ENCODE measurements at regions not wholly inside any gene's neighbourhood (a gene's known extent, or its start where the extent isn't known, plus 50 kb on each side); places are given as distances from the start of the nearest gene placed in this dataset.

GRCh38 chr3:38925351-38925750 is 109.3 kb upstream of the SCN10A start:
- CTCF ChIA-PET (ENCODE audit: low intra/inter-chr PET ratio, low total read pairs): no interaction called here
- FAIRE-seq: no peak

GRCh38 chr3:38916706-38917105 is 100.7 kb upstream of the SCN10A start:
- Histone ChIP-seq H4K20me1 (ENCODE audit: insufficient read depth, low read length) (no peaks in the 10 kb centered on the region), H3K27ac (ENCODE audit: extremely low read length, insufficient read depth, low read length) (no peak overlapping the region), H3K79me2 (ENCODE audit: insufficient read depth, low read length) (no peaks in the 10 kb centered on the region), H3K4me2 (ENCODE audit: low read depth, low read length) (no peak overlapping the region), H3K9me3 (ENCODE audit: low read length) (no peaks in the 10 kb centered on the region), H3K4me3 (replicated peaks in 1 of 3; ENCODE audit: insufficient read depth in 1 of 3, low read depth in 2 of 3, low read length in 3 of 3) (no peak overlapping the region), H3K9ac (ENCODE audit: insufficient read depth, low read depth, low read length) (no peak overlapping the region), H3K27me3 (ENCODE audit: control insufficient read depth in 1 of 2, insufficient read depth in 2 of 2, low read length in 2 of 2) (no peaks in the 10 kb centered on the region), H3K36me3 (replicated peaks in 1 of 2; ENCODE audit: control insufficient read depth in 1 of 2, insufficient read depth in 2 of 2, low read length in 2 of 2) (no peaks in the 10 kb centered on the region), H3K4me1 (ENCODE audit: insufficient read depth, low read length) (no peaks in the 10 kb centered on the region), H2AFZ (ENCODE audit: low read length) (no peak overlapping the region)
- WGBS (ENCODE audit: low lambda C conversion rate): 0% methylated on average over 1 of the region's 1 CpG
- TF ChIP-seq EEA1 (CRISPR knock-in tag; IDR thresholded peaks at IDR 0.05; ENCODE audit: borderline replicate concordance) (no peak), KDM5A (IDR thresholded peaks at IDR 0.05; ENCODE audit: borderline replicate concordance, low read length) (no peak), XBP1 (CRISPR knock-in tag; IDR thresholded peaks at IDR 0.05) (no peak)
- TF ChIP-seq, protein P1, sequence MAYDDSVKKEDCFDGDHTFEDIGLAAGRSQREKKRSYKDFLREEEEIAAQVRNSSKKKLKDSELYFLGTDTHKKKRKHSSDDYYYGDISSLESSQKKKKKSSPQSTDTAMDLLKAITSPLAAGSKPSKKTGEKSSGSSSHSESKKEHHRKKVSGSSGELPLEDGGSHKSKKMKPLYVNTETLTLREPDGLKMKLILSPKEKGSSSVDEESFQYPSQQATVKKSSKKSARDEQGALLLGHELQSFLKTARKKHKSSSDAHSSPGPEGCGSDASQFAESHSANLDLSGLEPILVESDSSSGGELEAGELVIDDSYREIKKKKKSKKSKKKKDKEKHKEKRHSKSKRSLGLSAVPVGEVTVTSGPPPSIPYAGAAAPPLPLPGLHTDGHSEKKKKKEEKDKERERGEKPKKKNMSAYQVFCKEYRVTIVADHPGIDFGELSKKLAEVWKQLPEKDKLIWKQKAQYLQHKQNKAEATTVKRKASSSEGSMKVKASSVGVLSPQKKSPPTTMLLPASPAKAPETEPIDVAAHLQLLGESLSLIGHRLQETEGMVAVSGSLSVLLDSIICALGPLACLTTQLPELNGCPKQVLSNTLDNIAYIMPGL (CRISPR knock-in tag; IDR thresholded peaks at IDR 0.05; ENCODE audit: borderline replicate concordance in 1 of 2, low read depth in 1 of 2): no peak
- in situ Hi-C loops (cut with HindIII; ENCODE audit: extremely low pct_ligation_motif_present, low pct_unique_long_range_greater_than_20kb) (no loop called here), intact Hi-C loops (cut with micrococcal nuclease; ENCODE audit: unreplicated experiment) (no loop called here)
- CTCF ChIA-PET (ENCODE audit: low intra/inter-chr PET ratio, low total read pairs): no interaction called here
- POLR2A ChIA-PET: no interaction called here
- DNase-seq (ENCODE audit: low spot score) (no peak), FAIRE-seq (no peak), ATAC-seq (no peak)
- no TSS peak for BruUV-seq (replicated peaks)

More at GRCh38 chr3:38925351-38925750, 109.3 kb upstream of the SCN10A start:
- POLR2A ChIA-PET: no interaction called here
- no peak overlapping the region for H2AFZ ChIP-seq (ENCODE audit: low read length)
- no peaks in the 10 kb centered on the region; a peak in 1 of 5 replicates for H3K27me3 ChIP-seq (ENCODE audit: control insufficient read depth in 1 of 2, insufficient read depth in 2 of 2, low read length in 2 of 2)
- H3K4me1 ChIP-seq (ENCODE audit: insufficient read depth, low read length): peaks cover 12% of the 10 kb centered on the region; the same call in 1 of the 2 replicates
- intact Hi-C loops (cut with micrococcal nuclease; ENCODE audit: unreplicated experiment): no loop called here
- H3K36me3 ChIP-seq (replicated peaks in 1 of 2; ENCODE audit: control insufficient read depth in 1 of 2, insufficient read depth in 2 of 2, low read length in 2 of 2): no peaks in the 10 kb centered on the region
- TF ChIP-seq ARNT2 (CRISPR knock-in tag; IDR thresholded peaks at IDR 0.05; ENCODE audit: low read depth): no peak
- in situ Hi-C loops (cut with HindIII; ENCODE audit: extremely low pct_ligation_motif_present, low pct_unique_long_range_greater_than_20kb): no loop called here
- no peak overlapping the region for H3K4me2 ChIP-seq (ENCODE audit: low read depth, low read length)
- no peak overlapping the region for H3K9ac ChIP-seq (ENCODE audit: insufficient read depth, low read depth, low read length)
- DNase-seq (ENCODE audit: low spot score): no peak
- no peaks in the 10 kb centered on the region for H3K9me3 ChIP-seq (ENCODE audit: low read length)
- no peaks in the 10 kb centered on the region for H4K20me1 ChIP-seq (ENCODE audit: insufficient read depth, low read length)
- no peak overlapping the region for H3K27ac ChIP-seq (ENCODE audit: extremely low read length, insufficient read depth, low read length)
- 28% methylated on average over 6 of the region's 6 CpGs for WGBS (ENCODE audit: low lambda C conversion rate)
- ATAC-seq: no peak
- no TSS peak for BruUV-seq (replicated peaks)
- H3K4me3 ChIP-seq (replicated peaks in 1 of 3; ENCODE audit: insufficient read depth in 1 of 3, low read depth in 2 of 3, low read length in 3 of 3): no peak overlapping the region
- H3K79me2 ChIP-seq (ENCODE audit: insufficient read depth, low read length): no peaks in the 10 kb centered on the region
